DND-41 (cell line): ENCODE measurements at regions not wholly inside any gene's neighbourhood (a gene's known extent, or its start where the extent isn't known, plus 50 kb on each side); places are given as distances from the start of the nearest gene placed in this dataset.
"Not testable (repeated sequence)": the region's sequence is repeated elsewhere in the genome, so short reads cannot be mapped to it uniquely, and the experiment has no call there.

Source experiments
- ATAC-seq: fragments of 200-7000 bp; cut with Tn5 transposase; 3 replicates; pipeline ENCODE4 v1.9.1; 2021; ENCODE audit warnings: low read depth; ENCODE audit not compliant: insufficient read depth
- DNase-seq: peaks from one replicate; pipeline ENCODE4 v3.0.0-alpha.2; 2020
- H2AFZ ChIP-seq: 2 replicates; pipeline ENCODE4 v1.6.0; 2012; ENCODE audit warnings: low read depth, low read length
- H3K27ac ChIP-seq: 2 replicates; pipeline ENCODE4 v1.5.1; 2012; ENCODE audit warnings: low read length, inconsistent platforms
- H3K27me3 ChIP-seq: fragments of 200-600 bp; sonication (generic); 2 replicates; pipeline ENCODE4 v1.6.0; 2012; ENCODE audit warnings: low read length, mild to moderate bottlenecking, inconsistent platforms; ENCODE audit not compliant: insufficient read depth, poor library complexity
- H3K36me3 ChIP-seq: 2 replicates; pipeline ENCODE4 v1.5.1; 2012; ENCODE audit warnings: low read length, inconsistent platforms; ENCODE audit not compliant: insufficient read depth
- H3K4me1 ChIP-seq: 2 replicates; pipeline ENCODE4 v1.5.1; 2012; ENCODE audit warnings: mild to moderate bottlenecking, low read length; ENCODE audit not compliant: insufficient read depth
- H3K4me2 ChIP-seq: 2 replicates; pipeline ENCODE4 v1.6.0; 2012; ENCODE audit warnings: mild to moderate bottlenecking, moderate library complexity, low read length, inconsistent platforms; ENCODE audit not compliant: insufficient read depth
- H3K4me3 ChIP-seq, 2 experiments: fragments of 200-600 bp in 1 of 2; shearing (Covaris generic) in 1 of 2; 2 replicates each; pipeline ENCODE4 v1.5.1; 2012 to 2016; ENCODE audit warnings: inconsistent platforms in 2 of 2, low read length in 2 of 2, mild to moderate bottlenecking in 2 of 2, low read depth in 1 of 2, moderate library complexity in 1 of 2
- H3K79me2 ChIP-seq: 2 replicates; pipeline ENCODE4 v1.6.0; 2012; ENCODE audit warnings: low read length, inconsistent platforms; ENCODE audit not compliant: insufficient read depth
- H3K9ac ChIP-seq: 2 replicates; pipeline ENCODE4 v1.6.0; 2012; ENCODE audit warnings: low read depth, mild to moderate bottlenecking, inconsistent platforms, low read length, moderate library complexity
- H3K9me3 ChIP-seq: 2 replicates; pipeline ENCODE4 v1.5.1; 2012; ENCODE audit warnings: low read length, moderate library complexity, mild to moderate bottlenecking, inconsistent platforms; ENCODE audit not compliant: insufficient read depth, severe bottlenecking
- H4K20me1 ChIP-seq: 2 replicates; pipeline ENCODE4 v1.6.0; 2012; ENCODE audit warnings: low read length; ENCODE audit not compliant: insufficient read depth
- CTCF ChIP-seq: IDR thresholded peaks from 2 replicates; pipeline ENCODE4 v1.5.1; 2012; ENCODE audit warnings: borderline replicate concordance, low read length, moderate library complexity, mild to moderate bottlenecking; ENCODE audit not compliant: poor library complexity, severe bottlenecking; ENCODE audit errors: extremely low read depth
- EZH2 ChIP-seq: IDR thresholded peaks from 3 replicates; pipeline ENCODE4 v1.6.1; 2012; ENCODE audit warnings: borderline replicate concordance, low read depth, mild to moderate bottlenecking, moderate library complexity, low read length, inconsistent platforms; ENCODE audit not compliant: severe bottlenecking

- no peak overlapping the region for H3K4me2 ChIP-seq
- H3K4me3 ChIP-seq: no peak overlapping the region
- H4K20me1 ChIP-seq: no peaks in the 10 kb centered on the region
- no peak overlapping the region for H2AFZ ChIP-seq
- no peaks in the 10 kb centered on the region for H3K27me3 ChIP-seq
- ATAC-seq (no peak), DNase-seq (no peak)
- H3K4me1 ChIP-seq: no peaks in the 10 kb centered on the region
- H3K9me3 ChIP-seq: no peaks in the 10 kb centered on the region
- TF ChIP-seq CTCF (no peak), EZH2 (no peak)
- no peaks in the 10 kb centered on the region for H3K79me2 ChIP-seq
- no peak overlapping the region for H3K9ac ChIP-seq
- H3K36me3 ChIP-seq: no peaks in the 10 kb centered on the region
- H3K27ac ChIP-seq: no peak overlapping the region
Measured at GRCh38 chr7:91618776-91619765, 261.4 kb downstream of the MTERF1 start.

- Histone ChIP-seq H3K9me3 (no peaks in the 10 kb centered on the region), H3K9ac (no peak overlapping the region), H3K4me3 (no peak overlapping the region), H3K79me2 (no peaks in the 10 kb centered on the region), H3K36me3 (no peaks in the 10 kb centered on the region), H3K4me2 (no peak overlapping the region), H4K20me1 (no peaks in the 10 kb centered on the region), H3K4me1 (no peaks in the 10 kb centered on the region), H3K27me3 (no peaks in the 10 kb centered on the region), H3K27ac (no peak overlapping the region), H2AFZ (no peak overlapping the region)
- DNase-seq (no peak), ATAC-seq (no peak)
- TF ChIP-seq EZH2: no peak
- TF ChIP-seq CTCF: no peak
Measured at GRCh38 chr7:91620827-91621226, 259.7 kb downstream of the MTERF1 start.

GRCh38 chr7:91627324-91627723, 253.2 kb downstream of the MTERF1 start:
- not testable (repeated sequence) for H3K4me2 ChIP-seq, H3K36me3 ChIP-seq, H3K4me1 ChIP-seq, H3K27me3 ChIP-seq, ATAC-seq, H3K9me3 ChIP-seq, H3K9ac ChIP-seq, H2AFZ ChIP-seq, H3K79me2 ChIP-seq, H4K20me1 ChIP-seq, H3K4me3 ChIP-seq, H3K27ac ChIP-seq, DNase-seq

GRCh38 chr7:91628742-91629141, 251.8 kb downstream of the MTERF1 start:
- no peaks in the 10 kb centered on the region for H4K20me1 ChIP-seq
- ATAC-seq (no peak), DNase-seq (no peak)
- H2AFZ ChIP-seq: no peak overlapping the region
- TF ChIP-seq EZH2: no peak
- TF ChIP-seq CTCF: no peak
- no peaks in the 10 kb centered on the region for H3K9me3 ChIP-seq
- H3K79me2 ChIP-seq: no peaks in the 10 kb centered on the region
- H3K9ac ChIP-seq: no peak overlapping the region
- H3K4me3 ChIP-seq: no peak overlapping the region
- no peaks in the 10 kb centered on the region for H3K27me3 ChIP-seq
- no peak overlapping the region for H3K4me2 ChIP-seq
- H3K36me3 ChIP-seq: no peaks in the 10 kb centered on the region
- H3K4me1 ChIP-seq: no peaks in the 10 kb centered on the region
- H3K27ac ChIP-seq: no peak overlapping the region
